Natural killer cell treated with Interleukin-12 subunit alpha and Interleukin-12 subunit beta and Interleukin-15 and Interleukin-18, amount 100 ng/mL, for 72 hours (primary cell): ENCODE measurements at regions not wholly inside any gene's neighbourhood (a gene's known extent, or its start where the extent isn't known, plus 50 kb on each side); places are given as distances from the start of the nearest gene placed in this dataset.

Experiments used
- ATAC-seq, 2 donors: fragments of 150-1000 bp; cut with Tn5 transposase in 1 of 2; sonication (Bioruptor Pico), chemical (Tn5 transposase) in 1 of 2; 2 replicates each; pipeline ENCODE4 v1.10.0; 2021
- DNase-seq: peaks from one replicate; pipeline ENCODE4 v3.0.0; 2022; ENCODE audit warnings: low spot score
- H3K27ac Mint-ChIP-seq, 2 donors: 1 replicate in 1 of 2; 2 replicates in 1 of 2; pipeline ENCODE4 v1.8.0; 2022; ENCODE audit warnings: mixed read lengths in 2 of 2, mild to moderate bottlenecking in 1 of 2, moderate library complexity in 1 of 2
- H3K27me3 Mint-ChIP-seq, 2 donors: 1 replicate in 1 of 2; 2 replicates in 1 of 2; pipeline ENCODE4 v1.8.0; 2022; ENCODE audit warnings: mixed read lengths in 2 of 2
- H3K36me3 Mint-ChIP-seq: one replicate; pipeline ENCODE4 v1.8.0; 2022; ENCODE audit warnings: mixed read lengths
- H3K4me1 Mint-ChIP-seq, 2 donors: 1 replicate in 1 of 2; 2 replicates in 1 of 2; pipeline ENCODE4 v1.8.0; 2022; ENCODE audit warnings: low read depth in 2 of 2, mixed read lengths in 2 of 2, mild to moderate bottlenecking in 1 of 2
- H3K4me3 Mint-ChIP-seq: one replicate; pipeline ENCODE4 v1.8.0; 2022; ENCODE audit warnings: mixed read lengths
- H3K9me3 Mint-ChIP-seq: 2 replicates; pipeline ENCODE4 v1.8.0; 2022; ENCODE audit warnings: mixed read lengths

- peaks cover 6% of the 10 kb centered on the region for H3K9me3 Mint-ChIP-seq
These were observed 170.3 kb upstream of the FTMT start for GRCh38 chr5:121681229-121681855.

GRCh38 chr5:121688126-121688525 lies 163.6 kb upstream of the FTMT start:
- peaks cover 10% of the 10 kb centered on the region for H3K9me3 Mint-ChIP-seq
- ATAC-seq, result no peak
- no peaks in the 10 kb centered on the region for H3K36me3 Mint-ChIP-seq
- no peak for DNase-seq
- no peaks in the 10 kb centered on the region for H3K27me3 Mint-ChIP-seq
- H3K4me3 Mint-ChIP-seq, result no peak overlapping the region
- no peak overlapping the region for H3K27ac Mint-ChIP-seq
- no peaks in the 10 kb centered on the region for H3K4me1 Mint-ChIP-seq

More at GRCh38 chr5:121681229-121681855, 170.3 kb upstream of the FTMT start:
- ATAC-seq (no peak), DNase-seq (no peak)
- no peaks in the 10 kb centered on the region for H3K36me3 Mint-ChIP-seq
- no peaks in the 10 kb centered on the region for H3K4me1 Mint-ChIP-seq
- H3K27ac Mint-ChIP-seq, result no peak overlapping the region
- no peak overlapping the region for H3K4me3 Mint-ChIP-seq
- no peaks in the 10 kb centered on the region for H3K27me3 Mint-ChIP-seq

GRCh38 chr5:121688781-121689180 lies 162.9 kb upstream of the FTMT start:
- Mint-ChIP-seq H3K36me3 (no peaks in the 10 kb centered on the region), H3K27me3 (no peaks in the 10 kb centered on the region), H3K27ac (no peak overlapping the region), H3K4me3 (no peak overlapping the region), H3K4me1 (no peaks in the 10 kb centered on the region), H3K9me3 (peaks cover 10% of the 10 kb centered on the region)
- ATAC-seq (no peak), DNase-seq (no peak)

GRCh38 chr5:121691478-121691877 lies 160.2 kb upstream of the FTMT start:
- no peak for ATAC-seq
- Mint-ChIP-seq H3K4me1 (no peaks in the 10 kb centered on the region), H3K27ac (no peak overlapping the region), H3K4me3 (no peak overlapping the region), H3K9me3 (peaks cover 14% of the 10 kb centered on the region), H3K36me3 (no peaks in the 10 kb centered on the region), H3K27me3 (no peaks in the 10 kb centered on the region)
- DNase-seq, result no peak

GRCh38 chr5:121692158-121692557 lies 159.5 kb upstream of the FTMT start:
- H3K36me3 Mint-ChIP-seq, result no peaks in the 10 kb centered on the region
- DNase-seq, result no peak
- H3K27ac Mint-ChIP-seq, result no peak overlapping the region
- no peak for ATAC-seq
- H3K4me3 Mint-ChIP-seq, result no peak overlapping the region
- H3K27me3 Mint-ChIP-seq, result no peaks in the 10 kb centered on the region
- H3K4me1 Mint-ChIP-seq, result no peaks in the 10 kb centered on the region
- H3K9me3 Mint-ChIP-seq, result peaks cover 11% of the 10 kb centered on the region

GRCh38 chr5:121693864-121694263 lies 157.8 kb upstream of the FTMT start:
- Mint-ChIP-seq H3K27me3 (no peaks in the 10 kb centered on the region), H3K4me1 (no peaks in the 10 kb centered on the region), H3K4me3 (no peak overlapping the region), H3K27ac (no peak overlapping the region), H3K36me3 (no peaks in the 10 kb centered on the region), H3K9me3 (peaks cover 8% of the 10 kb centered on the region)
- ATAC-seq (no peak), DNase-seq (no peak)

- Mint-ChIP-seq H3K27ac (no peak overlapping the region), H3K4me3 (no peak overlapping the region)
- no peak for ATAC-seq
These were observed 156.4 kb upstream of the FTMT start for GRCh38 chr5:121695307-121695706.

GRCh38 chr5:121698690-121699089 lies 153.0 kb upstream of the FTMT start:
- H3K36me3 Mint-ChIP-seq, result no peaks in the 10 kb centered on the region
- DNase-seq (no peak), ATAC-seq (no peak)
- H3K4me3 Mint-ChIP-seq, result no peak overlapping the region
- peaks cover 12% of the 10 kb centered on the region for H3K9me3 Mint-ChIP-seq
- no peak overlapping the region for H3K27ac Mint-ChIP-seq
- H3K27me3 Mint-ChIP-seq, result no peaks in the 10 kb centered on the region
- H3K4me1 Mint-ChIP-seq, result no peaks in the 10 kb centered on the region

More at GRCh38 chr5:121695307-121695706, 156.4 kb upstream of the FTMT start:
- no peaks in the 10 kb centered on the region for H3K27me3 Mint-ChIP-seq
- H3K4me1 Mint-ChIP-seq, result no peaks in the 10 kb centered on the region
- H3K9me3 Mint-ChIP-seq, result peaks cover 9% of the 10 kb centered on the region
- H3K36me3 Mint-ChIP-seq, result no peaks in the 10 kb centered on the region
- no peak for DNase-seq

GRCh38 chr5:121701731-121702130 lies 150.0 kb upstream of the FTMT start:
- Mint-ChIP-seq H3K36me3 (no peaks in the 10 kb centered on the region), H3K27me3 (no peaks in the 10 kb centered on the region), H3K4me3 (no peak overlapping the region), H3K9me3 (peaks cover 19% of the 10 kb centered on the region), H3K27ac (no peak overlapping the region), H3K4me1 (no peaks in the 10 kb centered on the region)
- no peak for ATAC-seq
- no peak for DNase-seq

GRCh38 chr5:121702682-121703081 lies 149.0 kb upstream of the FTMT start:
- H3K4me1 Mint-ChIP-seq, result no peaks in the 10 kb centered on the region
- DNase-seq (no peak), ATAC-seq (no peak)
- H3K27me3 Mint-ChIP-seq, result no peaks in the 10 kb centered on the region
- H3K9me3 Mint-ChIP-seq, result peaks cover 19% of the 10 kb centered on the region
- no peaks in the 10 kb centered on the region for H3K36me3 Mint-ChIP-seq
- H3K27ac Mint-ChIP-seq, result no peak overlapping the region
- H3K4me3 Mint-ChIP-seq, result no peak overlapping the region

GRCh38 chr5:121704291-121704690 lies 147.4 kb upstream of the FTMT start:
- Mint-ChIP-seq H3K4me3 (no peak overlapping the region), H3K9me3 (peaks cover 19% of the 10 kb centered on the region), H3K27me3 (no peaks in the 10 kb centered on the region), H3K27ac (no peak overlapping the region), H3K4me1 (no peaks in the 10 kb centered on the region), H3K36me3 (no peaks in the 10 kb centered on the region)
- no peak for ATAC-seq
- DNase-seq, result no peak

- no peaks in the 10 kb centered on the region for H3K4me1 Mint-ChIP-seq
- ATAC-seq (no peak), DNase-seq (no peak)
- no peak overlapping the region for H3K4me3 Mint-ChIP-seq
- H3K27me3 Mint-ChIP-seq, result no peaks in the 10 kb centered on the region
- H3K27ac Mint-ChIP-seq, result no peak overlapping the region
- peaks cover 7% of the 10 kb centered on the region for H3K36me3 Mint-ChIP-seq
- H3K9me3 Mint-ChIP-seq, result peaks cover 30% of the 10 kb centered on the region
These were observed 145.0 kb upstream of the FTMT start for GRCh38 chr5:121706686-121707085.

- no peak overlapping the region for H3K4me3 Mint-ChIP-seq
- no peaks in the 10 kb centered on the region for H3K4me1 Mint-ChIP-seq
- ATAC-seq (no peak), DNase-seq (no peak)
- peaks cover 11% of the 10 kb centered on the region for H3K36me3 Mint-ChIP-seq
- H3K9me3 Mint-ChIP-seq, result peaks cover 35% of the 10 kb centered on the region
- no peak overlapping the region for H3K27ac Mint-ChIP-seq
- H3K27me3 Mint-ChIP-seq, result no peaks in the 10 kb centered on the region
These were observed 144.5 kb upstream of the FTMT start for GRCh38 chr5:121707178-121707577.

GRCh38 chr5:121711416-121711815 lies 140.3 kb upstream of the FTMT start:
- Mint-ChIP-seq H3K27ac (no peak overlapping the region), H3K4me1 (no peaks in the 10 kb centered on the region), H3K27me3 (no peaks in the 10 kb centered on the region), H3K4me3 (no peak overlapping the region), H3K9me3 (peaks cover 28% of the 10 kb centered on the region), H3K36me3 (peaks cover 19% of the 10 kb centered on the region)
- DNase-seq, result no peak
- ATAC-seq, result no peak

- Mint-ChIP-seq H3K4me3 (no peak overlapping the region), H3K27me3 (no peaks in the 10 kb centered on the region), H3K36me3 (no peaks in the 10 kb centered on the region), H3K4me1 (no peaks in the 10 kb centered on the region), H3K27ac (no peak overlapping the region), H3K9me3 (peaks cover 15% of the 10 kb centered on the region)
- ATAC-seq (no peak), DNase-seq (no peak)
These were observed 132.4 kb upstream of the FTMT start for GRCh38 chr5:121719255-121719654.
